H4 (cell line): ENCODE measurements at regions not wholly inside any gene's neighbourhood (a gene's known extent, or its start where the extent isn't known, plus 50 kb on each side); places are given as distances from the start of the nearest gene placed in this dataset.
A peak's percentile ranks its signal among the peaks of the same experiment; 100 is the strongest.
"Not testable (repeated sequence)": the region's sequence is repeated elsewhere in the genome, so short reads cannot be mapped to it uniquely, and the experiment has no call there.

Source experiments
- DNase-seq: peaks from one replicate; pipeline ENCODE4 v3.0.0-alpha.2; 2015; ENCODE audit warnings: low spot score

DNA sequence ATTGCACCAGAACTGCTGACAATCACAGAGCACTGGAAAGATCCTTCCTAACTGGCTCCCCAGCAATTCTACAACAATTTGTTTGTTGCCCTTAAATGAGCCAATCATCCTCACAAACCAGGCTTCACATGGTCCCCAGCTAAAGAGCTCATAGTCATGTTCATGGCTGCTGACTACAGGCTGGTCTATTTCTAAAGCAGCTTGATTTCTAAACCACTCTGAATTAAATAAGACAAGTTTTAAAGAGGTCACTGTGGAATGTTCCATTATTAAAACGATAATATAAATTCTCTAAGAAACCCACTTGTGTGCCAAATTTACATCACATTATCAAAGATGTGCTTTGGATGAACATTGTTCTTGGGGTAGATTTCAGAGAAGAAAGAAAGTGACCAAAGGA lies 110.7 kb downstream of the COPS8 start:
- DNase-seq: no peak

DNA sequence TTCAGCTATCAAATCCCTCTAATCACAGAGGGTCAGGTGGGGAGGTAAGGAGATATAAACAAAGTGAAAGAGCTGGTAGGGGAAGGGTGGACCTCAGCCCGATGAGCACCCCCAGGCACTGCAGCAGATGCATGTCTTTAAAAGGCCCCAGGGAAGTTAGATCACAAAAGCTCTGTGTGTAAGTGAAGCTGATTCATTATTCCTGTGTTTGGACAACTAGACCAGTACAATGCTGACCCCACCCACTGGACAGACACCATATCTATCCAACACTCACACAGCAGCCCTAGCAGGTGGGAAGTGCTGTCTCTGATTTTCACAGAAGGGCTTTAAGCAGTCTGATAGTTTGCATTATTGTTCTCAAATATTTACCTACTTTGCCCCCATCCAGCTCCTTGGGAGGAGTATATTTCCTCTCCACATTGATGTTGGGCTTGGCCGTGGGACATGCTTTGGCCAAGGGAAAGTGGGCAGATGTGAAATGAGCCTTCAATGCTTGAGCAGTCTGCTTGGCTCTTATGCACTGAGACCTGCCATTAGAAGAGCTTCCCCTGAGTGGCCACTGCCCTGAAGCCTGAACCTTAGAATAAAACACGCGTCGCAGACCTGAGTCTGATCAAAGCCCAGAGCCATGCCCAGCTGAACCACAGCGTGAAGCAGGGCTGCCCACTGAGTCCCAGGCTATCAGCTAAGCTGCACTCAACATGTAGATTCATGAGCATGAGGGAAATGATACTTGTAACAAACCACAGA lies 111.4 kb downstream of the COPS8 start:
- peak; percentile 67 for DNase-seq

DNA sequence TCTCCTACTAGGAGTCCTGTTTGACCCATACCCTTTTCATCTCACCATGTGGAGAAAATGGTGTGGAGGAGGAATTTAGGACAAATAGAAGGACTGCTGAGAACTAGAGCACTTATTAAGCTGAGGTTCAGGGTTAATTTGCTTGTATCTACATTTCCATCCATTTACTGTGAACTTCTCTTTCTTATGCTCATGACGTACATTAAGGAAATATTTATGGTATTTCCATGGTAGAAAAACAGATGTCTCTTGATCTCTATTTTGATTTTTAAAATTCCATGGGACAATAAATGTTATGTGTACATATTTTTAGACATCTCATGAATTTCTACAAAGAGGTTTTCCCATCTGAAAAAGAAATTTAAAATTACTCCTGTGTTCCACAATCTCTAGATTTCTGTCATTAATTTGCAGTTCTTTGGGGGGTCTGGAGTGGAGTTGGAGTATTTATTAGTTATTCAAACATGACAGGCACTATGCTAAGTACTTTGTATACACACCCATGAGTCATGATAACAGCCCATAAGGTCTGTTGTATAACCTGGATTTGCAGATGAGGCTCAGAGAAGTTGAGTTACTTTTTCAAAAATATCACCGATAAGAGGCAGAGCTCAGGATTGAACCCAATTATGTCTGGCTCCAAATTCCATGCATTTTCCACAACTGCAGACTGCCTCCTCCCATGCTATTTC lies 112.6 kb downstream of the COPS8 start:
- DNase-seq: no peak

GRCh38 chr2:237199082-237199481 lies 113.4 kb downstream of the COPS8 start:
- no peak for DNase-seq

DNA sequence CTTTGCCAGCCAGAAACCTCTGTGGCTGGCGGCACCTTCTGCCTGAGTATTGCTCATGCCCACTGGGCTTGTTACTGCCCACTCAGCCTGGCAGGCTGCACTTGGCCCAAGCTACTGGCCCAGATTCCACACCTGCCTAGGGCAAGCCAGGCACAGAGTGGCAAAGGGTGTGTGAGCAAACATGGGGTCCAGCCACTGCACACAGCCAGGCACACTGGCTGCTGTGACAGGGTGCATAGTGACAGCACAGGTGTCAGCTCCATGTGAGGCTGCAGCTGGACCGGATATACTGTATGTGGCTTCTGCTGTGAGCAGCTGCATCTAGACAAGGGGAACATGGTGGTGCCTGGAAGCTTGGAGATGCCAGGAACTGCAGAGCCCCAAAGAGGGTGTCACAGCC lies 113.9 kb downstream of the COPS8 start:
- no peak for DNase-seq

DNA sequence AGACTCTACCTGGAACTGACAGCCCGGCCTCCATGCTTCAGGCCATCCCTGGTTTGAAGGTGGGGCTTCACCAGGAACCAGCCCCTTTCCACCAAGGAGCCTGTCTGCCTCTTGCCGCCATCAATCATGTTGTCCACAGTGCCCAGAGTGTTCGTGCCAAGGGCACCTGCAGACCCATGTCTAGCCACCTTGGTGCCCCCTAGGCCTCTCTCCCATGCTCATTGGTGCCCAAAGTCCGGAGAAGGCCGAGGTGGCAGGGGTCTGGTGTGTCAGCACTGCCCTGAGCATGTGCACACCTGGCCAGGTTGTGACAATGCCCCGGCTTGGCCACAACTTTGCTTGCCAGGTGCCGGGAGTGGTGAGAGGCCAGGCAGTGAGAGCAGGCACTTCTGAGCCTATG lies 114.8 kb downstream of the COPS8 start:
- no peak for DNase-seq

GRCh38 chr2:237201461-237202287 lies 116.0 kb downstream of the COPS8 start:
- DNase-seq: peak; percentile 95

DNA sequence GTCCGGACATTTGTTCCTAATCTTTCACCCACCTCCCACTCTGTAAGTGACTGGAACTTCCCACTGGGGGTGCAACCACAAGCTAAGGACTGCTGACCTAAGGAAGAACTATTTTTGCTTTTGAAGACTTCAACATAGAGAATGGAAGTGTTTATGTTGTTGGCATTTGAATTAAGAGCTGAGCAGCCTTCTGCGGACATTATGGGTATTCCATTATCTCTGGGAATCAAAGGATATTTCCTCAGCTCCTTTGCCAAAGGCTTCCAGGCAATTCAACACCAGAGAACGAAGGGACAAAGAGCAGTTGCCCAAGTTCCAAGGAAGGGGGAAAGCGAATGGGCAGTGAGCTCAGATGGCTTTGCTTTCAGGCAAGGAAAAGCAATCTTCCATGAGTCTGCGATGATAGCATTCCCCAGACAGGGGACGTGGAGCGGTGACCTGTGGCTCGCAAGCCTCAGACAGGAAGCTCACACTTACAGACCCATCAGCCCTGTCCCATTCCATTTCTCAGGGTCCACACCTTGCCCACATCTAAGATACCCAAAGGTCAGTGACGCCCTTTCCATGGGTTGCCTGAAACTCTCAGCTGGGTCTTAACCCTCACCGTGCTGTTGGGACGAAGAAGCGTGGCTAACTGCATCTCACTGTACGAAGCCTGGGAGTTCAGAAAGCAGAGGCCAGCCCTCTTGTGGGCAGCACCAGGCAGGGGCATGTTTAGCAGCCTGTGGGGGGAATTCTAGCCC lies 116.8 kb downstream of the COPS8 start:
- no peak for DNase-seq

DNA sequence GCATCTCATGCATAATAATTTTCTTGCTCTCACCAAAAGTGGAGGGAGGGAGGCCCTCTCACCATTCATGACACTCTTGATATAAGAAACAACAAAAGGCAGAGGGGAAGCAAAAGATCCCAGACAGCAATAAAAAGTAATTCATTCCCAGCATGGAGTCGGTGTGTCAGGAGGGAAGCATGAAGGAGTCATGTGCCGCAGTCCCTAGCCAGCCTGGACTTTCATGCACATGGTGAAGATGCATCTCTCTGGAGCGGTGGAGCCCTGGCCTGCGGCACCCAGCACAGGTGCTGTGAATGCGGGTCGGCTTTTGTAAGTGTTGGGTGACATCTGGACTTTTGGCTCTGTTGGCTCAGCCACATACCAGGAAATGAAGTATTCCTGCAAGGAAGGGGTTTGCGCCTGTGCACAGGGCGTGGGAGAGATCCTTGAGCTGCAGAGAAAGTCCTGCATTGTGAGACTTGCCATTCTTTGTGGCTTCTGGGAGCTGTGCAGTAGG lies 119.4 kb downstream of the COPS8 start:
- DNase-seq: no peak

- DNase-seq: no peak
These were observed 119.9 kb downstream of the COPS8 start for GRCh38 chr2:237205561-237205971.

DNA sequence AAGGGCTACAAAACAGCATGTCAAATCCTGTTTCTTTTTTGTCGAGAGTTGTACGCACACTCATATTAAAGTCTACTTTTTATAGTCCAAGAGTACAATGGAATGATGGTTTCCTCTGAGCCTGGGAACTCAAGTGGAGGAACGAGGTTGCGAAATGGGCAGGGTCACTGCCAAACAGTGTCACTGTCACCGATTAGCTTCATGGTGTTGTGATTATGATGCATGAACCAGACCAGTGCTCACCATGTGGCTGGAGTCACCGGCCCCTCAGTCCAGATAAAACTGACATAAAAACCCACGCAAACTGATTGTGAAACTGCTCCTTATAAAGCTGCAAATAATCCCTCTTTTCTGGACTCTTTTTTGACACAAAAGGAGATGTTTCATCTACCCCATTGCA lies 122.0 kb downstream of the COPS8 start:
- DNase-seq: peak; percentile 39

- peak; percentile 71 for DNase-seq
These were observed 122.9 kb downstream of the COPS8 start for GRCh38 chr2:237208373-237209260.

DNA sequence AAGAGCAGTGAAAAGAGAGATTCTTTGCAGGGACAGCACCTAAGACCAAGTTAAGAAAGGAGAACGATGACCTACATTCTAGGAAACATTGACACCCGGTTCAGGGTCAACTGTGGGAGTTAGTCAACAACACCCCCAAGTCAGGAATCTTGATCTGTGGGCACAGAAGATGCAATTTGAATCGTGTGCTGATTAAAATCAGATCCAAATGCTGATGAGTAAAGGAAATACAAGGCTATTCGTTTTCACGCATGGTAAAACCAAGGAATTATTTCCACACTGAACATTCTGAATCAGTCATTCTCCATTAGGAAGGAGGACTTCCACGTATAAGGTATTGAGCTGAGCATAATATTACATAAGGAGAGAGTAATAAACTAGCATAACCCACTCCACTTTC lies 124.2 kb downstream of the COPS8 start:
- no peak for DNase-seq

- no peak for DNase-seq
These were observed 124.6 kb downstream of the COPS8 start for GRCh38 chr2:237210297-237210696.

- no peak for DNase-seq
These were observed 125.1 kb downstream of the COPS8 start for GRCh38 chr2:237210763-237211162.

DNA sequence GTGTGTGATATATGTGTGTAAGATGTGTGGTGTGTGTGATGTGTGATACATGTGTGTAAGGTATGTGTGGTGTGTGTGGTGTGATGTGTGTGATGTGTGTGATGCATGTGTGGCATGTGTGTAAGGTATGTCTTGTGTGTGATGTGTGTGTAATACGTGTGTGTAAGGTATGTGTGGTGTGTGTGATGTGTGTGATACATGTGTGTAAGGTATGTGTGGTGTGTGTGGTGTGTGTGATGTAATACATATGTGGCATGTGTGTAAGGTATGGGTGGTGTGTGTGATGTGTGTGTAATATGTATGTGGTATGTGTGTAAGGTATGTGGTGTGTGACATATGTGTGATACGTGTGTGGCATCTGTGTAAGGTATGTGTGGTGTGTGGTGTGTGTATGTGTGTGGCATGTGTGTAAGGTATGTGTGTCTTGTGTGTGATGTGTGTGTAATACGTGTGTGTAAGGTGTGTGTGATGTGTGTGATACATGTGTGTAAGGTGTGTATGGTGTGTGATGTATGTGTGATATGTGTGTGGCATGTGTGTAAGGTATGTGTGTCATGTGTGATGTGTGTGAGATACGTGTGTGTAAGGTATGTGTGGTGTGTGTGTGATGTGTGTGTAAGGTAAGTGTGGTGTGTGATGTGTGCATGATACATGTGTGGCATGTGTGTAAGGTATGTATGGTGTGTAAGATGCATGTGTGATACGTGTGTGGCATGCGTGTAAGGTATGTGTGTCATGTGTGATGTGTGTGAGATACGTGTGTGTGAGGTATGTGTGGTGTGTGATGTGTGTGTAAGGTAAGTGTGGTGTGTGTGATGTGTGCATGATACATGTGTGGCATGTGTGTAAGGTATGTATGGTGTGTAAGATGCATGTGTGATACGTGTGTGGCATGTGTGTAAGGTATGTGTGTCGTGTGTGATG lies 126.9 kb downstream of the COPS8 start:
- not testable (repeated sequence) for DNase-seq

GRCh38 chr2:237213315-237214022 lies 127.8 kb downstream of the COPS8 start:
- DNase-seq: no peak

DNA sequence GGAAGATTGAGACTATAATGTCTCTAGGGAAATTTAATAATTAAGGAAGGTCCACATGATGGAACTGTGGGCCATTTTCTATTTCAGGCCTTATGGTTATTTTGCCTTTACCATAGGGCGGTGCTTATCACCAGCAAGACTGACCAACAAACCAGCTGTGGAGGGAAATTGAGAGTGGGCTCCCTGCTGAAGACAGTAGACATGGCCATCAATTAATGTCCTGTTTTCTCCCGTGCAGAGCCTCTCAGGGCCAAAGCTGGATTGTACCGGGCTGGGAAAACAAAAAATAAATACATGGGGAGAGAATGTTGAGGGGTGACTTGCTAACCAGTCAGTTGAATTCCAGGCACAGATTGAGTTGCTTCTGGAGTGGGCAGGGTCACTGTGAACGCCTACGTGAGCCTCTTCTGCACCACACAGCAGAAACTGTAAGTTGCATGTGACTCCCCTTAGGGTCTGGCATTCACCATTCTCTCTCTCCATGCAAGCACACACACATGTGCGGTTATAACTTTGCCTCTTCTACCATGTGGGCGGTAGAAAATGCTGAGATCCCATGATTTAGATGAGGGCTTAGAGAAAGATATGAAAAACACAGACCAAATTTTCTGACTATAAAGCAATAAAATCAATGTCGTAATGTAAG lies 128.5 kb downstream of the COPS8 start:
- no peak for DNase-seq
